GM12878 (cell line): ENCODE measurements at regions not wholly inside any gene's neighbourhood (a gene's known extent, or its start where the extent isn't known, plus 50 kb on each side); places are given as distances from the start of the nearest gene placed in this dataset.

ENCODE experiments used
- EZH2 ChIP-seq: IDR thresholded peaks from 2 replicates; pipeline ENCODE4 v1.6.1; 2012; ENCODE audit warnings: low read depth, mild to moderate bottlenecking, control low read depth, inconsistent platforms, low read length, borderline replicate concordance; ENCODE audit not compliant: control insufficient read depth
- SIN3A ChIP-seq: IDR thresholded peaks from 2 replicates; pipeline ENCODE4 v1.6.1; 2012; ENCODE audit warnings: low read depth, low read length, improper control_type of control experiment

DNA sequence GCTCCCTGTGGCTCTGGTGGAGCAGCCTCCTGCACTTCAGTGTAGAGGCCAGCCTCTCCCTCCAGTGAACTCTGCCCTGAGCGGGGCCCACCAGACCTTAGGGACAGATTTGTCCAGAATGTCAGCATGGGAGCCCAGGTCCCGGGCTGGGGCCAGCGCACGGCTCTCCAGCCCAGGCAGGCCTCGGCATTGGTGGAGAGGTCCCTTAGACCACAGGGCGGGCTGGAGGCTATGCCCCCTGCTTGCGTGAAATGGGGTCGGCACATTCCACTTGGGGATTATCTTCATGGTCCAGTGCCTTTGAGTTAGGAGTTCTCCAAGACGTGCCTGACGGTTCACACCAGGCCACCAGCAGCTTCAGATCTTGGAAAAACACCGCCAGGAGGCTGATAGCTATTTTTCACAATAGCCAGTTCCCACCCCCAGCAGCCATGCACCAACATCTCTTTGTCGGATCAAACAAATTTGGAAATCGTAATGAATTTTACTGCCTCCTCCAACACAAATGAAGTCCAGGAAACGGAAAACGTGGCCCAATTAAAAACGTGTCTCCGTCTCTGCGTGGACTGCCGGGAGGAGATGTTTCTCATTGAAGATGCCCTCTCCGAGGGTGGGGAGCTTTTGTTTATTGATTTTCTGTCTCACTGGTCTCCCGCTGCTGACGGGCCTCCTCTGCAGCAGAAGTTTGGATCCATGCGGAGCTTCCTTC, 110.0 kb upstream of the CIBAR2 start:
- TF ChIP-seq SIN3A = no peak
- TF ChIP-seq EZH2 = no peak
